ENCODE measurements at regions not wholly inside any gene's neighbourhood (a gene's known extent, or its start where the extent isn't known, plus 50 kb on each side); places are given as distances from the start of the nearest gene placed in this dataset.

GRCh38 chr4:72924814-72925213 lies 144.7 kb downstream of the COX18 start:
- no peak for DNase-seq (ENCODE audit: low spot score)
- Histone ChIP-seq H3K4me3 (no peak overlapping the region), H3K27ac (no peak overlapping the region)
- no peak for TF ChIP-seq CTCF (IDR thresholded peaks at IDR 0.05)

GRCh38 chr4:72919937-72920336 lies 149.6 kb downstream of the COX18 start:
- DNase-seq (ENCODE audit: low spot score) = no peak
- TF ChIP-seq CTCF (IDR thresholded peaks at IDR 0.05) = no peak

DNA sequence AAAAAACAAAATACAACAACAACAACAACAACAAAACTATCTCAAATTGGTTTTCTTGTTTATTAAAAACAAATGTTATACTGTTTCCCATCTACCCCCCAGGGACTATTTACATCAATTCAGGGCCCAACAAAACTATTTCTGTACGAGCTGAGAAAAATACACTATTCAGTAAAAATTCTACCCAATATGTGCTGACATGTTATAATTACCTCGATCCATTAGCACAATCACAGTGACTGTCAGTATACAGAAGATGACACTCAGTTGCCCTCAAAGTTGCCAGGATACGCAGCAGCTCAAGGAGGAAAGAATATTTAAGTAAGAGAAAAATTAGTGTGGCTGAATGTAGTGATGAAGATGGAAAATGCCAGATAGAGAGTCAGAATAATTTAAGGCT lies 150.1 kb downstream of the COX18 start:
- TF ChIP-seq CTCF (IDR thresholded peaks at IDR 0.05) = no peak
- DNase-seq (ENCODE audit: low spot score) = no peak
- no peak overlapping the region for H3K4me3 ChIP-seq
- H3K27ac ChIP-seq = no peak overlapping the region

More at GRCh38 chr4:72919937-72920336, 149.6 kb downstream of the COX18 start:
- no peak overlapping the region for H3K27ac ChIP-seq
- no peak overlapping the region for H3K4me3 ChIP-seq

- TF ChIP-seq CTCF (IDR thresholded peaks at IDR 0.05) = no peak
- no peak for DNase-seq (ENCODE audit: low spot score)
- Histone ChIP-seq H3K27ac (no peak overlapping the region), H3K4me3 (no peak overlapping the region)
Measured at GRCh38 chr4:72918362-72918761, 151.2 kb downstream of the COX18 start.

GRCh38 chr4:72911316-72911715 lies 158.2 kb downstream of the COX18 start:
- TF ChIP-seq CTCF (IDR thresholded peaks at IDR 0.05) = no peak
- Histone ChIP-seq H3K4me3 (no peak overlapping the region), H3K27ac (no peak overlapping the region)
- DNase-seq (ENCODE audit: low spot score) = no peak

- no peak for DNase-seq (ENCODE audit: low spot score)
- Histone ChIP-seq H3K4me3 (no peak overlapping the region), H3K27ac (no peak overlapping the region)
- TF ChIP-seq CTCF (IDR thresholded peaks at IDR 0.05) = no peak
Measured at GRCh38 chr4:72909461-72909860, 160.1 kb downstream of the COX18 start.

DNA sequence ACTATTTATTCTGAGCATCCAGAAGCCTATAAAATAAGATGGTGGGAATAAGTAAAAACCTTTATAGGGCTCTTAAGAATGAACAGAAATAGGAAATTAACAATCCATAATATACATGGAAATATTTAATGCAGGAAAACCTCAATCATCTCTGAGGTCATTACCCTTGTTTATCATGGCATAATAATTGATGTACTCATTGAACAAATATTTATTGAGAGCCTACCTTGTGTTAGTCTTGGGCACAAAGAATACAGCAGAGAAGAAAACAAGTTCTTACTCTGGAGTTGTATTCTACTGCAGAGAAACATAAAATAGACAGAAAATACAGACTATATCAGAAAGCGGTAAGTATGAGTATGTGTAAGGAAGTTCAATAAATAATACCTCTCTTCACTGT lies 167.2 kb downstream of the COX18 start:
- no peak overlapping the region for H3K27ac ChIP-seq

More for the DNA sequence above, 167.2 kb downstream of the COX18 start:
- DNase-seq (ENCODE audit: low spot score) = no peak
- no peak overlapping the region for H3K4me3 ChIP-seq
- no peak for TF ChIP-seq CTCF (IDR thresholded peaks at IDR 0.05)

Data from coronary artery (tissue), 2 donors.